ENCODE measurements at regions not wholly inside any gene's neighbourhood (a gene's known extent, or its start where the extent isn't known, plus 50 kb on each side); places are given as distances from the start of the nearest gene placed in this dataset.

DNA sequence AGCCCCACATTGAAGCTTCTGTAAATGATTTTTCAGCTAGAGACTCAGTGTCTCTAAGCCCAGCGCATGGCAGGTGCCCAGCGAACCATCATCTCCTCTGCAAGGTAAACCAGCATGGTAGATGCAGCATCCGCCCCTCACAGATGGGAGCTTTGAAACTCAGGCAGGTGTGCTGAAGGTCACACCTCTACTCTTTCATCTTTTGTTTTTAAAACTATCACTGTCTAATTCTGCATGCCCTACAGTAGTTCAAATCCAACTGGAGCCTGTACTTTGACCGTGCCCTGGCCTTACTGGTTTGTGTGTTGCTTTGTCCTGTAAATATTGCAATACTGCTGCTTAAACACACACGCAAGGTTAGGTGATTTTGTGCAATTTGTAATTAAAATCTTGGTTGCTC lies 831.1 kb downstream of the GALR1 start:
- H3K9me3 ChIP-seq (ENCODE audit: low read length) = no peaks in the 10 kb centered on the region
- no peaks in the 10 kb centered on the region for H3K36me3 ChIP-seq (ENCODE audit: insufficient read depth, low read length)
- no peak overlapping the region for H2AFZ ChIP-seq (ENCODE audit: low read depth, low read length)

DNA sequence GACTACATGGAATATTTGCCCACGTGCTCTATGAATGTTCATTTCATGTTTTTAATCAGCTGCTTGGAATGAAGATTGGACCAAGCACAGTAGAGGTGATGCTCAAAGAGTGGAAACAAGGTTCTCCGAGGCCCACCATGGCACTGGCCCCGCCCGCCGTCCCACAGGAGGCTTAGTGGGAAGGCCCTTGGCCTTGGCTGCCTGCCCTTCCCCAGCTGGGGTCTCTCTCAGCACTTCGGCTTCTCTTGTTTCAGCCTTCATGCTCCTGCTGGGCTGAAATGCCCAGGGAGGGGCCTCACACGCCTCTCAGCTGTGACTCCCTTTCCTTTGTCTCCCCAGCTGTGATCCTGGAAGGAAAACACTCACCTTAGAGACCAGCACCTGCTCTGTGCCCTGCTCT lies 833.2 kb downstream of the GALR1 start:
- H3F3A ChIP-seq (ENCODE audit: insufficient read depth, low read length, poor library complexity, severe bottlenecking) = no peaks in the 10 kb centered on the region
- H3K79me2 ChIP-seq (replicated peaks; ENCODE audit: insufficient read depth, low read length) = no peaks in the 10 kb centered on the region
- no peaks in the 10 kb centered on the region for H3K9me3 ChIP-seq (ENCODE audit: low read length)
- H3K4me3 ChIP-seq (ENCODE audit: low read length) = no peak overlapping the region
- TF ChIP-seq TAF1 (IDR thresholded peaks at IDR 0.05; ENCODE audit: low read depth) (no peak), SMC3 (conservative IDR thresholded peaks at IDR 0.05; ENCODE audit: poor library complexity) (no peak), EP300 (conservative IDR thresholded peaks at IDR 0.05; ENCODE audit: poor library complexity, severe bottlenecking) (no peak), RAD21 (conservative IDR thresholded peaks at IDR 0.05) (no peak), EZH2 (IDR thresholded peaks at IDR 0.05; ENCODE audit: borderline replicate concordance, insufficient read depth, low read length, poor library complexity, severe bottlenecking) (no peak), MXI1 (conservative IDR thresholded peaks at IDR 0.05; ENCODE audit: poor library complexity, severe bottlenecking) (no peak), POLR2AphosphoS5 (IDR thresholded peaks at IDR 0.05) (no peak)
- TF ChIP-seq, protein P1, sequence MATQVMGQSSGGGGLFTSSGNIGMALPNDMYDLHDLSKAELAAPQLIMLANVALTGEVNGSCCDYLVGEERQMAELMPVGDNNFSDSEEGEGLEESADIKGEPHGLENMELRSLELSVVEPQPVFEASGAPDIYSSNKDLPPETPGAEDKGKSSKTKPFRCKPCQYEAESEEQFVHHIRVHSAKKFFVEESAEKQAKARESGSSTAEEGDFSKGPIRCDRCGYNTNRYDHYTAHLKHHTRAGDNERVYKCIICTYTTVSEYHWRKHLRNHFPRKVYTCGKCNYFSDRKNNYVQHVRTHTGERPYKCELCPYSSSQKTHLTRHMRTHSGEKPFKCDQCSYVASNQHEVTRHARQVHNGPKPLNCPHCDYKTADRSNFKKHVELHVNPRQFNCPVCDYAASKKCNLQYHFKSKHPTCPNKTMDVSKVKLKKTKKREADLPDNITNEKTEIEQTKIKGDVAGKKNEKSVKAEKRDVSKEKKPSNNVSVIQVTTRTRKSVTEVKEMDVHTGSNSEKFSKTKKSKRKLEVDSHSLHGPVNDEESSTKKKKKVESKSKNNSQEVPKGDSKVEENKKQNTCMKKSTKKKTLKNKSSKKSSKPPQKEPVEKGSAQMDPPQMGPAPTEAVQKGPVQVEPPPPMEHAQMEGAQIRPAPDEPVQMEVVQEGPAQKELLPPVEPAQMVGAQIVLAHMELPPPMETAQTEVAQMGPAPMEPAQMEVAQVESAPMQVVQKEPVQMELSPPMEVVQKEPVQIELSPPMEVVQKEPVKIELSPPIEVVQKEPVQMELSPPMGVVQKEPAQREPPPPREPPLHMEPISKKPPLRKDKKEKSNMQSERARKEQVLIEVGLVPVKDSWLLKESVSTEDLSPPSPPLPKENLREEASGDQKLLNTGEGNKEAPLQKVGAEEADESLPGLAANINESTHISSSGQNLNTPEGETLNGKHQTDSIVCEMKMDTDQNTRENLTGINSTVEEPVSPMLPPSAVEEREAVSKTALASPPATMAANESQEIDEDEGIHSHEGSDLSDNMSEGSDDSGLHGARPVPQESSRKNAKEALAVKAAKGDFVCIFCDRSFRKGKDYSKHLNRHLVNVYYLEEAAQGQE (IDR thresholded peaks at IDR 0.05; ENCODE audit: borderline replicate concordance) = no peak
- TF ChIP-seq, protein P2, sequence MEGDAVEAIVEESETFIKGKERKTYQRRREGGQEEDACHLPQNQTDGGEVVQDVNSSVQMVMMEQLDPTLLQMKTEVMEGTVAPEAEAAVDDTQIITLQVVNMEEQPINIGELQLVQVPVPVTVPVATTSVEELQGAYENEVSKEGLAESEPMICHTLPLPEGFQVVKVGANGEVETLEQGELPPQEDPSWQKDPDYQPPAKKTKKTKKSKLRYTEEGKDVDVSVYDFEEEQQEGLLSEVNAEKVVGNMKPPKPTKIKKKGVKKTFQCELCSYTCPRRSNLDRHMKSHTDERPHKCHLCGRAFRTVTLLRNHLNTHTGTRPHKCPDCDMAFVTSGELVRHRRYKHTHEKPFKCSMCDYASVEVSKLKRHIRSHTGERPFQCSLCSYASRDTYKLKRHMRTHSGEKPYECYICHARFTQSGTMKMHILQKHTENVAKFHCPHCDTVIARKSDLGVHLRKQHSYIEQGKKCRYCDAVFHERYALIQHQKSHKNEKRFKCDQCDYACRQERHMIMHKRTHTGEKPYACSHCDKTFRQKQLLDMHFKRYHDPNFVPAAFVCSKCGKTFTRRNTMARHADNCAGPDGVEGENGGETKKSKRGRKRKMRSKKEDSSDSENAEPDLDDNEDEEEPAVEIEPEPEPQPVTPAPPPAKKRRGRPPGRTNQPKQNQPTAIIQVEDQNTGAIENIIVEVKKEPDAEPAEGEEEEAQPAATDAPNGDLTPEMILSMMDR (IDR thresholded peaks at IDR 0.05; ENCODE audit: poor library complexity, severe bottlenecking) = no peak
- no peaks in the 10 kb centered on the region for H3K27me3 ChIP-seq (ENCODE audit: insufficient read depth, low read depth, low read length)
- H3K9ac ChIP-seq (ENCODE audit: low read length) = no peak overlapping the region
- H3K27ac ChIP-seq (ENCODE audit: low read length) = no peak overlapping the region
- H3K36me3 ChIP-seq (ENCODE audit: insufficient read depth, low read length) = no peaks in the 10 kb centered on the region
- H3K4me2 ChIP-seq (ENCODE audit: low read length) = no peak overlapping the region
- H3K9me2 ChIP-seq (ENCODE audit: insufficient read depth, low read length) = no peaks in the 10 kb centered on the region
- H2AFZ ChIP-seq (ENCODE audit: low read depth, low read length) = no peak overlapping the region
- no peaks in the 10 kb centered on the region for H4K20me1 ChIP-seq (ENCODE audit: insufficient read depth)

More for the DNA sequence above, 831.1 kb downstream of the GALR1 start:
- Histone ChIP-seq H3K27me3 (ENCODE audit: insufficient read depth, low read depth, low read length) (no peaks in the 10 kb centered on the region), H3K9me2 (ENCODE audit: insufficient read depth, low read length) (no peaks in the 10 kb centered on the region), H3K27ac (ENCODE audit: low read length) (no peak overlapping the region), H3K79me2 (replicated peaks; ENCODE audit: insufficient read depth, low read length) (no peaks in the 10 kb centered on the region), H4K20me1 (ENCODE audit: insufficient read depth) (no peaks in the 10 kb centered on the region), H3K4me2 (ENCODE audit: low read length) (no peak overlapping the region), H3K4me3 (ENCODE audit: low read length) (no peak overlapping the region), H3K9ac (ENCODE audit: low read length) (no peak overlapping the region), H3F3A (ENCODE audit: insufficient read depth, low read length, poor library complexity, severe bottlenecking) (no peaks in the 10 kb centered on the region)
- TF ChIP-seq POLR2AphosphoS5 (IDR thresholded peaks at IDR 0.05) (no peak), TAF1 (IDR thresholded peaks at IDR 0.05; ENCODE audit: low read depth) (no peak), SMC3 (conservative IDR thresholded peaks at IDR 0.05; ENCODE audit: poor library complexity) (no peak), RAD21 (conservative IDR thresholded peaks at IDR 0.05) (no peak), MXI1 (conservative IDR thresholded peaks at IDR 0.05; ENCODE audit: poor library complexity, severe bottlenecking) (no peak), EP300 (conservative IDR thresholded peaks at IDR 0.05; ENCODE audit: poor library complexity, severe bottlenecking) (no peak), EZH2 (IDR thresholded peaks at IDR 0.05; ENCODE audit: borderline replicate concordance, insufficient read depth, low read length, poor library complexity, severe bottlenecking) (no peak)
- TF ChIP-seq, protein P2 (IDR thresholded peaks at IDR 0.05; ENCODE audit: poor library complexity, severe bottlenecking) = no peak
- TF ChIP-seq, protein P1 (IDR thresholded peaks at IDR 0.05; ENCODE audit: borderline replicate concordance) = no peak
